GM06990 (cell line): ENCODE measurements at regions not wholly inside any gene's neighbourhood (a gene's known extent, or its start where the extent isn't known, plus 50 kb on each side); places are given as distances from the start of the nearest gene placed in this dataset.
"Not testable (repeated sequence)": the region's sequence is repeated elsewhere in the genome, so short reads cannot be mapped to it uniquely, and the experiment has no call there.

Source experiments
- DNase-seq: peaks from one replicate; pipeline ENCODE4 v3.0.0-alpha.2; 2011; ENCODE audit not compliant: insufficient read length; ENCODE audit errors: extremely low read depth
- H3K27me3 ChIP-seq: replicated peaks from 2 replicates; pipeline ENCODE4 v1.6.0; 2011; ENCODE audit warnings: low read length; ENCODE audit not compliant: control insufficient read depth, insufficient read depth
- H3K36me3 ChIP-seq: 2 replicates; pipeline ENCODE4 v1.5.1; 2011; ENCODE audit warnings: low read length; ENCODE audit not compliant: control insufficient read depth, insufficient read depth
- H3K4me3 ChIP-seq: replicated peaks from 2 replicates; pipeline ENCODE4 v1.5.1; 2011; ENCODE audit warnings: low read depth, mild to moderate bottlenecking, control low read depth, low read length
- CTCF ChIP-seq: IDR thresholded peaks from 2 replicates; pipeline ENCODE4 v1.5.1; 2011; ENCODE audit warnings: low read length, control low read depth, mild to moderate bottlenecking, inconsistent platforms; ENCODE audit not compliant: insufficient read depth, poor library complexity, severe bottlenecking

- no peak for DNase-seq
- Histone ChIP-seq H3K4me3 (no peak overlapping the region), H3K36me3 (no peaks in the 10 kb centered on the region), H3K27me3 (no peaks in the 10 kb centered on the region; the same call in none of the 2 replicates)
- no peak for TF ChIP-seq CTCF
Observed at GRCh38 chr7:131638641-131639430, 82.4 kb upstream of the PODXL start.

GRCh38 chr7:131637859-131638258 lies 81.4 kb upstream of the PODXL start:
- no peaks in the 10 kb centered on the region for H3K36me3 ChIP-seq
- DNase-seq, result no peak
- no peaks in the 10 kb centered on the region; the same call in none of the 2 replicates for H3K27me3 ChIP-seq
- no peak for TF ChIP-seq CTCF
- no peak overlapping the region for H3K4me3 ChIP-seq

- H3K27me3 ChIP-seq, result no peaks in the 10 kb centered on the region; the same call in 1 of the 2 replicates
- no peaks in the 10 kb centered on the region for H3K36me3 ChIP-seq
- H3K4me3 ChIP-seq, result no peak overlapping the region
- TF ChIP-seq CTCF, result no peak
- DNase-seq, result no peak
Observed at GRCh38 chr7:131636092-131636491, 79.7 kb upstream of the PODXL start.

DNA sequence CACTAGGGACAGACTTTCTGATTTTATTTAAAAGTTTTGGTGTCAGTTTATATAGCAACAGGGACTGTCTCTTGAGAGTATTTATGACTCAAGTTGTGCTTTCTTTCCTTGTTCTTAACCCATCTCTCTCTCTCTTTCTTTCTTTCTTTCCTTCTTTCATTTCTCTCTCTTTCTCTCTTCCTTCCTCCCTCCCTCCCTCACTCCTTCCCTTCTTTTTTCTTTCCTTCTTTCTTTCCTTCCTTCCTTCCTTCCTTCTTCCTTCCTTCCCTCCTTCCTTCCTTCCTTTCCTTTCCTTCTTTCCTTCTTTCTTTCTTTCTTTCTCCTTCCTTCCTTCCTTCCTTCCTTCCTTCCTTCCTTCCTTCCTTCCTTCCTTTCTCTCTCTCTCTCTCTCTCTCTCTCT lies 77.8 kb upstream of the PODXL start:
- not testable (repeated sequence) for H3K27me3 ChIP-seq, H3K36me3 ChIP-seq, DNase-seq, H3K4me3 ChIP-seq

GRCh38 chr7:131633342-131633843 lies 77.0 kb upstream of the PODXL start:
- TF ChIP-seq CTCF, result no peak
- DNase-seq, result no peak
- H3K4me3 ChIP-seq, result no peak overlapping the region
- H3K27me3 ChIP-seq, result no peaks in the 10 kb centered on the region; the same call in none of the 2 replicates
- no peaks in the 10 kb centered on the region for H3K36me3 ChIP-seq

DNA sequence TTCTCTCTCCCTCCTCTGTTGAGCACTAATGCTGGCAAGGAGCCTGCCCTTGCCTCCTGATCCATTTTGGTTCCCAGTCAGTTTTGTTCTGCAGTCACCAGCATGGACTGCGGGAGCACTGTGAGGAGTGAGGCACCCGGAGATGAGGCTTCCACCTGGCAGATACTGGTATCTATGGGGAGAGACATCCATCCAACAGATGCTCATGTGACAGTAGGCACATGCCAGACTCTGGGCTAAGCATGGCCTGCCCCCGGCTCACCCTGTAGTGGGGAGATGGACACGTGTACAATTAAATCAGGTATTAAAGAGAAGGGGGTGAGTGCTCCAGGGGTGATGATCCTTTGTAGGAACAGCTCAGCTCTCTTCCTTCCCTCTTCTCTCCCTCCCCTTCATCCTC lies 74.0 kb upstream of the PODXL start:
- TF ChIP-seq CTCF, result no peak
- Histone ChIP-seq H3K36me3 (no peaks in the 10 kb centered on the region), H3K4me3 (no peak overlapping the region), H3K27me3 (no peaks in the 10 kb centered on the region; the same call in none of the 2 replicates)
- no peak for DNase-seq
